H1 (cell line): ENCODE measurements at regions not wholly inside any gene's neighbourhood (a gene's known extent, or its start where the extent isn't known, plus 50 kb on each side); places are given as distances from the start of the nearest gene placed in this dataset.

Source experiments
- CTCF ChIA-PET: fragments of 300-600 bp; sonication (Branson Sonifier 250); formaldehyde crosslinking; loops from one replicate; lab custom pipeline; 2021; ENCODE audit not compliant: partially characterized antibody; lab: Charles Lee
- POLR2A ChIA-PET: fragments of 300-600 bp; sonication (Branson Sonifier 250); formaldehyde crosslinking; loops from one replicate; lab custom pipeline; 2021; ENCODE audit warnings: inconsistent platforms; ENCODE audit not compliant: partially characterized antibody; lab: Charles Lee
- DNase-seq, 2 experiments: peaks; one replicate each; pipeline versions ENCODE4 v3.0.0 to v3.0.0-alpha.2; 2010 to 2022; ENCODE audit warnings: low spot score in 2 of 2, low read depth in 1 of 2, mixed read lengths in 1 of 2
- FAIRE-seq: peaks from 2 replicates; lab custom pipeline; 2011; peaks lifted over from hg19 to GRCh38; lab: Jason Lieb, UNC
- H2AFZ ChIP-seq: 2 replicates; pipeline ENCODE4 v1.8.1; 2012; ENCODE audit warnings: low read length, inconsistent platforms
- H2AK5ac ChIP-seq: 2 replicates; pipeline ENCODE4 v1.6.1; 2013; ENCODE audit warnings: low read depth, low read length
- H2BK120ac ChIP-seq: replicated peaks from 2 replicates; pipeline ENCODE3; 2013; ENCODE audit warnings: low read depth, low read length, inconsistent platforms
- H2BK12ac ChIP-seq: 2 replicates; pipeline ENCODE4 v1.6.1; 2013; ENCODE audit warnings: low read depth, low read length
- H2BK15ac ChIP-seq: 2 replicates; pipeline ENCODE4 v1.6.1; 2013; ENCODE audit warnings: low read length
- H2BK20ac ChIP-seq: 2 replicates; pipeline ENCODE4 v1.6.1; 2013; ENCODE audit warnings: low read length
- H2BK5ac ChIP-seq: 2 replicates; pipeline ENCODE4 v1.6.1; 2013; ENCODE audit warnings: low read depth, low read length
- H3K14ac ChIP-seq: 2 replicates; pipeline ENCODE4 v1.6.1; 2013; ENCODE audit warnings: inconsistent platforms; ENCODE audit not compliant: insufficient read length
- H3K18ac ChIP-seq: 2 replicates; pipeline ENCODE4 v1.6.1; 2013; ENCODE audit warnings: low read length; ENCODE audit errors: extremely low read depth
- H3K23ac ChIP-seq: 2 replicates; pipeline ENCODE4 v1.6.1; 2013; ENCODE audit warnings: inconsistent platforms; ENCODE audit not compliant: insufficient read length
- H3K23me2 ChIP-seq: 2 replicates; pipeline ENCODE4 v1.6.1; 2013; ENCODE audit warnings: low read depth, low read length
- H3K27ac ChIP-seq: 2 replicates; pipeline ENCODE4 v1.6.1; 2011; ENCODE audit warnings: low read depth, low read length, inconsistent platforms
- H3K27me3 ChIP-seq, 4 experiments: replicated peaks in 1 of 4; 1 replicate in 1 of 4; 2 replicates in 3 of 4; pipeline versions ENCODE4 v1.6.1 to v1.8.1; 2011 to 2013; ENCODE audit warnings: low read length in 3 of 4, mild to moderate bottlenecking in 3 of 4, inconsistent platforms in 2 of 4, mixed read lengths in 2 of 4, moderate library complexity in 1 of 4; ENCODE audit not compliant: control insufficient read depth in 3 of 4, insufficient read depth in 3 of 4; ENCODE audit errors: extremely low read depth in 1 of 4
- H3K36me3 ChIP-seq, 4 experiments: 2 replicates each; pipeline versions ENCODE4 v1.6.1 to v1.8.1; 2011 to 2013; ENCODE audit warnings: mild to moderate bottlenecking in 4 of 4, low read length in 3 of 4, moderate library complexity in 2 of 4, control low read depth in 1 of 4, inconsistent platforms in 1 of 4; ENCODE audit not compliant: insufficient read depth in 4 of 4, control insufficient read depth in 2 of 4
- H3K4ac ChIP-seq: replicated peaks from 2 replicates; pipeline ENCODE3; 2013; ENCODE audit warnings: low read length, low read depth, mixed read lengths, inconsistent platforms; ENCODE audit not compliant: insufficient read length
- H3K4me1 ChIP-seq, 4 experiments: replicated peaks in 1 of 4; 1 replicate in 1 of 4; 2 replicates in 3 of 4; pipeline versions ENCODE4 v1.6.1 to v1.8.1; 2011 to 2013; ENCODE audit warnings: low read length in 3 of 4, inconsistent platforms in 2 of 4, mixed read lengths in 1 of 4; ENCODE audit not compliant: insufficient read depth in 4 of 4, control insufficient read depth in 3 of 4
- H3K4me2 ChIP-seq, 2 experiments: 2 replicates each; pipeline versions ENCODE4 v1.6.1 to v1.8.1; 2011 to 2013; ENCODE audit warnings: low read depth in 2 of 2, low read length in 2 of 2, control low read depth in 1 of 2, inconsistent platforms in 1 of 2, mild to moderate bottlenecking in 1 of 2; ENCODE audit not compliant: insufficient read depth in 1 of 2
- H3K4me3 ChIP-seq, 4 experiments: fragments of 200-600, 300-600 bp in 1 of 4; sonication (generic), shearing (Covaris generic), sonication (Bioruptor Twin) in 1 of 4; 2 replicates each; pipeline versions ENCODE4 v1.5.1 to v1.8.1; 2011 to 2016; ENCODE audit warnings: low read length in 4 of 4, low read depth in 3 of 4, control low read depth in 2 of 4, inconsistent platforms in 2 of 4, mild to moderate bottlenecking in 2 of 4, mixed read lengths in 1 of 4, moderate library complexity in 1 of 4; ENCODE audit not compliant: insufficient read depth in 2 of 4; ENCODE audit errors: extremely low read depth in 1 of 4
- H3K56ac ChIP-seq: replicated peaks from 2 replicates; pipeline ENCODE3; 2013; ENCODE audit warnings: low read depth, mild to moderate bottlenecking, mixed read lengths, low read length, inconsistent platforms; ENCODE audit not compliant: insufficient read length
- H3K79me1 ChIP-seq: 2 replicates; pipeline ENCODE4 v1.6.1; 2013; ENCODE audit warnings: low read depth, low read length, control low read depth
- H3K79me2 ChIP-seq, 2 experiments: 2 replicates each; pipeline versions ENCODE4 v1.6.1 to v1.8.1; 2012 to 2013; ENCODE audit warnings: low read length in 2 of 2, mild to moderate bottlenecking in 2 of 2, inconsistent platforms in 1 of 2; ENCODE audit not compliant: insufficient read depth in 2 of 2, control insufficient read depth in 1 of 2
- H3K9ac ChIP-seq, 4 experiments: replicated peaks in 1 of 4; 1 replicate in 1 of 4; 2 replicates in 3 of 4; pipeline versions ENCODE4 v1.6.1 to v1.8.1; 2011 to 2013; ENCODE audit warnings: low read depth in 3 of 4, low read length in 3 of 4, control low read depth in 2 of 4, mild to moderate bottlenecking in 2 of 4, moderate library complexity in 2 of 4, inconsistent platforms in 1 of 4; ENCODE audit errors: extremely low read depth in 1 of 4
- H3K9me3 ChIP-seq, 2 experiments: 2 replicates each; pipeline versions ENCODE4 v1.6.1 to v1.8.1; 2012 to 2013; ENCODE audit warnings: mild to moderate bottlenecking in 2 of 2, moderate library complexity in 2 of 2, control low read depth in 1 of 2, inconsistent platforms in 1 of 2, low read depth in 1 of 2, low read length in 1 of 2, mixed read lengths in 1 of 2; ENCODE audit not compliant: insufficient read depth in 2 of 2
- H4K20me1 ChIP-seq, 2 experiments: replicated peaks in 1 of 2; 2 replicates each; pipeline versions ENCODE3 to v1.8.1; 2011 to 2013; ENCODE audit warnings: inconsistent platforms in 2 of 2, low read length in 2 of 2, mild to moderate bottlenecking in 1 of 2; ENCODE audit not compliant: insufficient read depth in 2 of 2, control insufficient read depth in 1 of 2
- H4K5ac ChIP-seq: 2 replicates; pipeline ENCODE4 v1.6.1; 2013; ENCODE audit warnings: low read length, low read depth, mixed read lengths, inconsistent platforms; ENCODE audit not compliant: insufficient read length
- H4K8ac ChIP-seq: 2 replicates; pipeline ENCODE4 v1.8.0; 2013; ENCODE audit warnings: mild to moderate bottlenecking, moderate library complexity, low read length, inconsistent platforms; ENCODE audit not compliant: insufficient read depth; ENCODE audit errors: extremely low read depth
- H4K91ac ChIP-seq: replicated peaks from 2 replicates; pipeline ENCODE3; 2013; ENCODE audit warnings: low read length, mixed read lengths, inconsistent platforms; ENCODE audit not compliant: insufficient read length
- ATF2 ChIP-seq: IDR thresholded peaks from 2 replicates; pipeline ENCODE4 v1.6.1; 2012; ENCODE audit warnings: low read length, inconsistent platforms
- BRCA1 ChIP-seq: IDR thresholded peaks from 2 replicates; pipeline ENCODE4 v1.6.1; 2012; ENCODE audit warnings: low read depth, low read length, improper control_type of control experiment
- CBX5 ChIP-seq: fragments of 300-800, 300-1000 bp; sonication (generic); IDR thresholded peaks from 2 replicates; pipeline ENCODE4 v1.7.1; 2016; ENCODE audit warnings: antibody characterized with exemption, low read length, low read depth
- CBX8 ChIP-seq: fragments of 300-800, 300-1000 bp; sonication (generic); IDR thresholded peaks from 2 replicates; pipeline ENCODE4 v1.7.1; 2016; ENCODE audit warnings: low read depth, low read length, borderline replicate concordance
- CREB1 ChIP-seq: IDR thresholded peaks from 2 replicates; pipeline ENCODE4 v1.6.1; 2012; ENCODE audit warnings: inconsistent platforms
- EZH2 ChIP-seq: fragments of 200-600 bp; sonication (generic); IDR thresholded peaks from 2 replicates; pipeline ENCODE4 v1.7.1; 2012; ENCODE audit warnings: low read depth, mild to moderate bottlenecking, moderate library complexity, low read length, inconsistent platforms; ENCODE audit not compliant: severe bottlenecking
- GTF2F1 ChIP-seq: IDR thresholded peaks from 2 replicates; pipeline ENCODE4 v1.6.1; 2012; ENCODE audit warnings: low read depth, low read length, improper control_type of control experiment, borderline replicate concordance
- JUND ChIP-seq: IDR thresholded peaks from 2 replicates; pipeline ENCODE4 v1.6.1; 2011; ENCODE audit warnings: mild to moderate bottlenecking, improper control_type of control experiment, low read length
- KDM5A ChIP-seq: fragments of 200-600 bp; IDR thresholded peaks from 2 replicates; pipeline ENCODE4 v1.7.1; 2012; ENCODE audit warnings: mild to moderate bottlenecking, low read length, inconsistent platforms, mixed read lengths
- NANOG ChIP-seq: IDR thresholded peaks from 2 replicates; pipeline ENCODE4 v1.6.1; 2011; ENCODE audit warnings: low read length, low read depth, mild to moderate bottlenecking, inconsistent platforms; ENCODE audit not compliant: insufficient read depth, poor library complexity, severe bottlenecking
- RFX5 ChIP-seq: IDR thresholded peaks from 2 replicates; pipeline ENCODE4 v1.6.1; 2011; ENCODE audit warnings: low read depth, low read length, improper control_type of control experiment, borderline replicate concordance
- SIX5 ChIP-seq: IDR thresholded peaks from 2 replicates; pipeline ENCODE4 v1.6.1; 2011; ENCODE audit warnings: mild to moderate bottlenecking, low read depth, low read length
- SP2 ChIP-seq: IDR thresholded peaks from 2 replicates; pipeline ENCODE4 v1.6.1; 2012; ENCODE audit warnings: mild to moderate bottlenecking, low read length, inconsistent platforms
- SRF ChIP-seq: IDR thresholded peaks from 2 replicates; pipeline ENCODE4 v1.6.1; 2011; ENCODE audit warnings: mild to moderate bottlenecking, low read depth, low read length, moderate library complexity
- TAF1 ChIP-seq: IDR thresholded peaks from 2 replicates; pipeline ENCODE4 v1.6.1; 2011; ENCODE audit warnings: mild to moderate bottlenecking, low read depth, low read length
- WGBS, 2 experiments: shearing (Covaris generic) in 1 of 2; methylation state at CpG; one replicate each; pipeline versions ENCODE4 v1.1.6 to v1.1.7; 2013 to 2015; ENCODE audit warnings: low lambda C conversion rate in 2 of 2, mixed read lengths in 2 of 2, inconsistent platforms in 1 of 2, low coverage in 1 of 2, missing lambda C conversion rate in 1 of 2; ENCODE audit not compliant: insufficient replicate concordance in 2 of 2, insufficient coverage in 1 of 2, insufficient read length in 1 of 2; ENCODE audit errors: extremely low coverage in 1 of 2, missing lambda C conversion rate in 1 of 2; 5-methylcytosine and 5-hydroxymethylcytosine counted together

GRCh38 chr13:111470933-111471332 lies 150.5 kb downstream of the TEX29 start:
- 95% methylated on average over 8 of the region's 9 CpGs; no CpG with 5 or more reads in 1 of the 2 experiments for WGBS, 2 experiments
- TF ChIP-seq SIX5 (no peak), SRF (no peak), KDM5A (no peak), GTF2F1 (no peak), JUND (no peak), NANOG (no peak), EZH2 (no peak), TAF1 (no peak), CBX8 (no peak), BRCA1 (no peak), RFX5 (no peak), CREB1 (no peak), SP2 (no peak), ATF2 (no peak), CBX5 (no peak)

More at GRCh38 chr13:111470933-111471332, 150.5 kb downstream of the TEX29 start:
- Histone ChIP-seq H2BK12ac (no peak overlapping the region), H3K4me3 (no peak overlapping the region), H3K79me2 (no peaks in the 10 kb centered on the region), H2AFZ (no peak overlapping the region), H3K27me3 (no peaks in the 10 kb centered on the region), H2BK20ac (no peak overlapping the region), H3K4me1 (no peaks in the 10 kb centered on the region), H3K4ac (no peak overlapping the region), H4K5ac (no peak overlapping the region), H3K27ac (no peak overlapping the region), H3K23ac (no peak overlapping the region), H3K18ac (no peak overlapping the region), H3K79me1 (no peaks in the 10 kb centered on the region), H3K9me3 (no peaks in the 10 kb centered on the region), H3K36me3 (no peaks in the 10 kb centered on the region), H2BK120ac (no peak overlapping the region), H3K4me2 (no peak overlapping the region), H3K9ac (no peak overlapping the region), H4K8ac (no peak overlapping the region), H2AK5ac (no peak overlapping the region), H3K56ac (no peak overlapping the region), H2BK15ac (no peak overlapping the region), H3K14ac (no peak overlapping the region), H4K91ac (no peak overlapping the region), H3K23me2 (no peaks in the 10 kb centered on the region), H2BK5ac (no peak overlapping the region), H4K20me1 (no peaks in the 10 kb centered on the region)
- CTCF ChIA-PET: interaction anchor here (0.5 to 1.3 kb wide), 2 partner anchors 34 to 591 kb away, joined by 3 to 4 read pairs; no protein-coding TSS in a partner anchor
- DNase-seq: no peak
- POLR2A ChIA-PET: no interaction called here
- FAIRE-seq: no peak
